ENCODE measurements at regions not wholly inside any gene's neighbourhood (a gene's known extent, or its start where the extent isn't known, plus 50 kb on each side); places are given as distances from the start of the nearest gene placed in this dataset.
"Not testable (repeated sequence)": the region's sequence is repeated elsewhere in the genome, so short reads cannot be mapped to it uniquely, and the experiment has no call there.

DNA sequence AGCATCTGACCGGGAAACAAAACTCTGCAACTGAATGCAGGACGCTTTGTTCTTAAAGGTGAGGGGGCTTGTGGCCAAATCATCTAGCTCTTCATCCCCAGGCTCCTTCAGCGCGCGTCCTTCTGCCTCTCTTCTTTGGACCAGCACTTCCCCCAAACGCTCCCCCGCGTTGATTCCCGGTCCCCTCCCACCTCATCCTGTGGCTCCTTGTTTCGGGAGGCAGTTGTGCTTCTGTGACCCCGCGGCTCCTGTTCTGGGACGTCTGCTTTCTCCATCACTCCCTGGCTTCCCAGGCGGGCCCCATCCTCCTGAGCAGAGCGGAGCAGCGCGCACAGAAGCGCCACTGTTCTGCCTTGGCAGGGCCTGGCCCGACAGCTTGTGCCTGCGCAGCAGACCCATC, 109.7 kb upstream of the ZNG1E start:
- DNase-seq (ENCODE audit: low read depth) = not testable (repeated sequence)

DNA sequence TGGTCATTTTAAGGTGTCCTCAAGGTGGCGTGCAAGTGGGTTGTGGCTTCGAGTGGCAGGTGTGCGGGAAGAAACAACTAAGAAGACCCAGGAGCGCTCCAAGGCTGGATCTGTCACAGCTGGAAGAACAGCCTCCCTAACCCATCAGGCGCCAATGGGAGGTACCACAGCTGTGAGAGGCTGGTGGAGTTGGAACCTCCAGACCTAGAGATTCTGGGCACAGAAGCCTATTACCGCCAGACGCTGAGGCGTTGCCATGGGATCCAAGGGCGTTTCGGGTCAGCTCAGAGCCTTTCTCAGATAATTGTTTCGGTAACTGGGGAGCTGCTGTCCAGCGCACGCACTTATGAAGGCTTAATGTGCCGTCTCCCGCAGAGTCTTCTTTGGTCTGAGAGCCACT, 156.7 kb upstream of the ZNG1E start:
- DNase-seq (ENCODE audit: low read depth) = not testable (repeated sequence)

DNA sequence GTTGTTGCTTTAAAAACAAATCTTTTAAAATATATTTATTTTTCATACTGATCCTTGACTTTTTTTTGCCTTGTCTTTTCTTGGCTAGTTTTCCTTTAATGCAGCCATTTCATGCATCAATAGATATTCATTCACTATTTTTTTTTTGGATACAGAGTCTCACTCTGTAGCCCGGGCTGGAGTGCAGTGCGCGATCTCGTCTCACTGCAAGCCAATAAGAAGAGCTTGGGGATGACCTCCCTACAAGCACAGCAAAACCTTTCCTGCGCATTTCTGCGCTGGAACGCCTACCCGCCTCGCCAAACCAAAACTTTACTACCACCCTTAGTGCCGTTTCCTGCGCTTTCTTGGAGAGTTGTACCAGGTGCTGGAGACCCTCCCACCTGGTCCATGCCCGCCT, 161.3 kb upstream of the ZNG1E start:
- DNase-seq (ENCODE audit: low read depth) = not testable (repeated sequence)

DNA sequence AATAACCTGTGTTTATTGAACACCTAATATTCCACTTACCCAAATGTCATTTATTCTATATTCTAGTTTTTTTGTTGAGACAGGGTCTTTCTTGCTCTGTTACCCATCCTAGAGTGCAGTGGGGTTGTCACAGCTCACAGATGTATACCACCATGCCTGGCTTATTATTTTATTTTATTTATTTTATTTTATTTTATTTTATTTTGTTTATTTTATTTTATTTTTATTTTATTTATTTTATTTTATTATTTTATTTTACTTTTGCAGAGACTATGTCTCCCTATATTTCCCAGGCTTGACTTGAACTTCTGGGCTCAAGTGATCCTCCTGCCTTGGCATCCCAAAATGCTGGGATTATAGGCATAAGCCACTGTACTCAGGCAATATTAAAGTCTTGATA, 167.8 kb upstream of the ZNG1E start:
- not testable (repeated sequence) for DNase-seq (ENCODE audit: low read depth)

DNA sequence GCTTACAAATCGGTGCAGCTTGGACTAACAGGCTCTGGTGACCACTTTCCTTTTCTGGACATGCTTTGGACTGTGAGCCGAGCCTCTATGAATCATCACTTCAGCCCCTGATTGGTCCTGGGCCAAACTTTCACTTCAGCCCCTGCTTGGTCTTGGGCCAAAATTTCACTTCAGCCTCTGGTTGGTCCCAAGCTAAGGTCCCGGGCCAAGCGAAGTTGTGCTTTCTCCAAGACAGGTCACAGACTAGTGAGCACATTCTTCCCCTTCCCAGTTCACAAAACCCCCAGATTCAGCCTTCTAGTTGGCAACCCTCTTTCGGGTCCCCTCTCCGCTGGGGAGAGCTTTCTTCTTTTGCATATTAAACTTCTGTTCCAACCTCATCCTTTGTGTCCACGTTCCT, 171.0 kb upstream of the ZNG1E start:
- not testable (repeated sequence) for DNase-seq (ENCODE audit: low read depth)

DNA sequence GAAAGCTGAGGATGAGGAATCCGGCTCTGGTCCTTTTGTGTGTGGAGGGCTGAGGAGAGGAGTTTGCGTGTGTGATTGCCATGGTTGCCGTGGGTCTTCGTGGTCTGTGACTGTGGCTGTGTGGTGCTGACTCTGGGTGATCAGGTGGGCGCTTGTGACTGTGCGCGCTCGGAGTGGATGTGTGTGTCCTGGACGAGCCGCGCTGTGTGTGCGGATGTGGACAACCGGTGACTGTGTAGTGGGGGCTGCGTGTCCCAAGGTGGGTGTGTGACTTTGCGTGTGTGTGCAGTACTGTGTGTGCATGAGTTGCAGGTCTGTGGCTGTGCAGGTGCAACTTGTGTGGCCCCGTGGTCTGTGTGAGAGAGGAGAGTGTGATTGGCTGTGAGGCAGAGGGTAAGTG, 172.0 kb upstream of the ZNG1E start:
- not testable (repeated sequence) for DNase-seq (ENCODE audit: low read depth)

DNA sequence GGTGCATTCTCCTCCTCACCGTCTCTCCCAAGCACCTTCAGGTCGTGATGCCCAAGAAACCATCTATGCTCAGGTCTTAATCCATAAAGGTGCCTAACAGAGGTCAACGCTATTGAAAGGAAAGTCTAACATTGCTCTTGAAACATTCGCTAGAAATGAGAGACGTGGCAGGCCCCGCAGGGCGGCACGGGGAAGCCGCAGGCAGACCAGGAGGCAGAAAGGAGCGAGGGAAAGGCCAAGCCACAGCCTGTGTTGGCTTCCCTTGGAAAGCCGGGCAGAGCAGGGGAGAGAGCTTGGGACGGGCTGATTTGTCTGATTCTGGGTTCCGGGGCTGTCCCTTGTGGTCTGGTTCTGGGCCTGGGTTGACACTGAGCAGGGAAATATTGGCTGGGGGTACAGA, 192.8 kb upstream of the ZNG1E start:
- DNase-seq (ENCODE audit: low read depth) = not testable (repeated sequence)

DNA sequence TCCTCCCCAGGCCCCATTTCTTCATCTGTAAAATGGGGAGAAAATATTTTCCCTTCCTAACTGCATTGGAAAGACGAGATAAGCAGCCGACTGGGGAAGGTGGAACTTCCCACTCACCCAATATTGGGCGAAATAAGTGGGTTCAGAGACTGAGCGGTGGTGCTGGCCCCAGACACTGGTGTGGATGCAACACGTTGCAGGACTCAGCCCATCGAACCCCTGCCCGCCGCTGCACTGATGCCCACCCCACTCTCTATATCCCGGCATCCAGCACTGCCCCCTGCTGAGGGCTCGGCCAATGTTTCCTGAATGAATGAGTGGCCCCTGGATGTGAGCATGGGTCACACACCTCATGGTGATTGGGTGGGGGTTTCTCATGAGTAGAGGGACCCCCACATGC, 194.4 kb upstream of the ZNG1E start:
- not testable (repeated sequence) for DNase-seq (ENCODE audit: low read depth)

DNA sequence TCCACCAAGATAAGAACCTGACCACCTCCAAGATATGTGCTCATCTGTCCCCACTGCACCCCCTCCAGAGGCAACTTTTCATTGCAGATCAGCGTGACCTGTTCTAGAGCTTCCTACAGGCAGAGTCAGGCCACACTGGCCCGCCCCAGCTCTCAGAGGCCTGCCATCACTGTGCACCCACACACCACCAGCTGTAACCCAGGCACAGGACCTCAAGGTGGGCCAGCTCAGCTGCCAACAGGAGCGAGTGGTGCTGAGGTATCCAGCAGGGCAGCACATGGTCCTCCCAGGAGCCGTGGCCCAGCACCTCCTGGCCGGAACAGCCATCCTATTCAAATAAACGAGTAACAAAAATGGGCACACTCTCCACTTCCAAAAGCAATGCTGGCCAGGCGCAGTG, 189.9 kb upstream of the FOXD4L5 start:
- not testable (repeated sequence) for DNase-seq (ENCODE audit: low read depth)

DNA sequence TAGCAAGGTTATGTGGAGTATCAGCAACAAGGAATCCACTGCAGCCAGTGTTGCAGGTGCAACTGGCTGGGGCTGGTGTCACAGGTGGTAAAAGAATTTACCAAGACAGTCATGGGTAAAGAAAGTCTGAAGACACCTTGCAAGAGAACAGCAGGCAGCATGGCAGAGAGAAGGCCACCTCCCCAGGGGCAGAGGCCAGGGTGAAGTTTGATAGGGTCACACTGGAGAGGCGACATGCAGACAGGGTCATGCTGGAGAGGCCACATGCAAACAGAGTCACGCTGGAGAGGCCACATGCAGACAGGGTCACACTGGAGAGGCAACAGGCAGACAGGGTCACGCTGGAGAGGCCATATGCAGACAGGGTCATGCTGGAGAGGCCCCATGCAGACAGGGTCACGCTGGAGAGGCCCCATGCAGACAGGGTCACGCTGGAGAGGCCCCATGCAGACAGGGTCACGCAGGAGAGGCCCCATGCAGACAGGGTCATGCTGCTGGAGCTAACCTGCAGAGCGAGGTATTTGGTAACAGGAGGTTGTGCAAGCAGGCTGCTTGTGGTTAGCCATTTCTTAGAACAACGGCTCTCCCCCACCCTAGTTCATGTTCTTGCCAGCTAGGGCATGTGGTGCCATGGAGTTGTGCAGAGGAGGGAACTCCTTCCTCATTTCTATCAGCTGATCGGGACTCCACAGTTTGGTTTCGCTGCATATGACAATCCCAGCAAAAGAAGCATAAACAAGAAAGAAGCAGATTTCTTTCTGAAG, 188.2 kb upstream of the FOXD4L5 start:
- DNase-seq (ENCODE audit: low read depth) = not testable (repeated sequence)

DNA sequence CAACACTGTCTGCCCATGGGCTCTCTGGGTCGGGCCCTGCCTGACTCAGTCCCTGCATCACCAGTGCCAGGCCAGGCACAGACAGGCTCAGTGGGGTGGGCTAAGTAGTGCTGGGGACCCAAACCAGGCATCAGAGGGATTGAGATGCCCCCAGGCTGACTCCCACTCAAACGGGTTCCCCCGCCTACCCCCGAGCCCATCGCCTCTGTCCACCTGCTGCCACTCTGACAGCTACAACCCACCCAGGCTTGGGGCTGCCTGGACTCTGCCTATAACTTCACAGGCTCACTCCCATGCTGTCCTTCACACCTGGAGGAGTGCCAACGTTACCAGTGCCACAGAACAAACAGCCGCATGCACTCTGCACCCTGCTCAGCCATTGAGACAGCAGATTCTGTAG, 186.1 kb upstream of the FOXD4L5 start:
- not testable (repeated sequence) for DNase-seq (ENCODE audit: low read depth)

DNA sequence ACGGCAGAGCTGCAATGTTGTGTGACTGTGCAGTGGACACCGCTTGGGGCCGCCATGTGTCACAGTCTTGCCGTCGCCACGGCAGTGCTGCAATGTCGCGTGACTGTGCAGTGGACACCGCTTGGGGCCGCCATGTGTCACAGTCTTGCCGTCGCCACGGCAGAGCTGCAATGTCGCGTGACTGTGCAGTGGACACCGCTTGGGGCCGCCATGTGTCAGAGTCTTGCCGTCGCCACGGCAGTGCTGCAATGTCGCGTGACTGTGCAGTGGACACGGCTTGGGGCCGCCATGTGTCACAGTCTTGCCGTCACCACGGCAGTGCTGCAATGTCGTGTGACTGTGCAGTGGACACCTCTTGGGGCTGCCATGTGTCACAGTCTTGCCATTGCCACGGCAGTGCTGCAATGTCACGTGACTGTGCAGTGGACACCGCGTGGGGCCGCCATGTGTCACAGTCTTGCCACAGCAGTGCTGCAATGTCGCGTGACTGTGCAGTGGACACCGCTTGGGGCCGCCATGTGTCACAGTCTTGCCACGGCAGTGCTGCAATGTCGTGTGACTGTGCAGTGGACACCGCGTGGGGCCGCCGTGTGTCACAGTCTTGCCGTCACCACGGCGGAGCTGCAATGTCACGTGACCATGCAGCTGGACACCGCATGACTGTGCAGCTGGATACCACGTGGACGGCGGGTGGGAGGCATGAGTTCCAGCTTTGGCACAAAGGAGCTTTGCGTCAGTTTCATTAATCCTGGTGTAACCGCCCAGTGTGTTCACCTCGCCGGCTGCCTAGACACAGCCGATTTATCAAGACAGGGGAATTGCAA, 182.1 kb upstream of the FOXD4L5 start:
- not testable (repeated sequence) for DNase-seq (ENCODE audit: low read depth)

DNA sequence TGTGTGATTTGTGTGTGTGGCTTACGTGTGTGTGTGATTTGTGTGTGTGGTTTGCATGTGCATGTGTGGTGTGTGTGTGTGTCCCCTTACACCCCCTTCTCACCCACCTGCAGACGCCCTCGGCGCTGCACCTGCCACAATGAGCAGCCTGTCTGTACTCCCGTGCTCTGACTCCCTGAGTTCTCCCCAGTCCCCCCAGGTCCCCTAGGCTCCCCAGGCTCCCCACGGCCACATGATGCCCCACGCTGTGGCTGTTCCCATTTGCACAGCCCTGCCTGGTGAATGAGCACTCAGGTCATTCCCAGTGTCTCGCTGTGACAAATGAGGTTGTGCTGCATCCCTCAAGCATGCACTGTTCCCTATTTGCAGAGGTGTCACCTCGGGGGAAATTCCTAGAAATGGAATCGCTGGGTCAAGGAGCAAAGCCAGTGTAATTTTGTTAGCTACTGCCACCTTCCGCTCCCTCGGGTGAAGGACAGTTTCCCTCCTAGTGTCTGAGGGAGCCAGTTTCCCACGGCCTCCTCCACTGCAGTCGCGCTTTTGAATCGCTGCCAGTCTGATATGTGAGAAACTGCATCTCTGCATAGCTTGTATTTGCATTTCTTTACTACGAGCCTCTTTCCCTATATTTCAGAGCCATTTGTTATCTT, 180.4 kb upstream of the FOXD4L5 start:
- not testable (repeated sequence) for DNase-seq (ENCODE audit: low read depth)

DNA sequence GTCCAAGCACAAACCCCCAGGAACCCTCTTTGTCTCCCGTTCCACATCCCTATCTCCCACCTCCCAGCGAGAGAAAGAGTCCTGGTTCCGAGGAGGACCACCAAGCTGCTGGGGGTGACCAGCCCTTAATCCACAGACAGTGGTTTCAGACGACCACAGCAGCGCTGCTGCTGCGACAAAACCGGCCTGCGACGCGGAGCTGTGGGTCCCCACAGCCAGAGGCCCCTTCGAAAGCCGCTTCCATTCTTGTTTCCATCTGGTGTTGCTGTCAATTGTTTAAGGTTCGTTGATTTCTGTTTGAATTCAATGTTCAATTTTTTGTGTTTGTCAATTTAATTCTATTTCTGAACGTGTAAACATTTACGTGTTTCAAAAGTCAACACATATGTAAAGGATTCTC, 177.5 kb upstream of the FOXD4L5 start:
- not testable (repeated sequence) for DNase-seq (ENCODE audit: low read depth)

DNA sequence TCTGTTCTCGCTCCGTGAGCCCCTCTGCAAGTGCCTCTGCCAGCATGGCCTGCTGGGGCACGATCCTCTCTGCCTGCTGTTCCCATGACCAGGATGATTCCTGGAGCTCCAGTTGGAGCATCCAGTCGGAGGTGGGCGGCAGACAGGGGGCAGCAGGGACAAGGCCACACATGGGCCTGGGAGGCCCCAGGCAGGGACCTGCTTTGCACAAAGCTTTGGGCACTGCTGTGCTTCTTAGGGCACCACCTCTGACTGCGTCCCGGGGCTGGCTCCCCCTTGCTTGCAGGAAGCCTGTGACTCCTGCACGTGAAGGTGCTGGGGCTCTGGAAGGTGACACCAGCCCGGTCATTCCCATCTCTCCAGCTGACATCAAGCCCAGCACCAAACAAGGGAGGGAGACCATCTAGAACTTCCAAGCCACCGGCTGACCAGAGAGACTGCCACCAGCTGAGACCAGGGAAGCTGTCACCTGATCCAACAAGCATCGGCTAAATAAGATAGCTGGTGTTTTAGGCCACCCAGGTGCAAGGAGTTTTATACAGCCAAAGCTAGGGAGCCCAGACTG, 174.8 kb upstream of the FOXD4L5 start:
- no peak for DNase-seq (ENCODE audit: low read depth)

DNA sequence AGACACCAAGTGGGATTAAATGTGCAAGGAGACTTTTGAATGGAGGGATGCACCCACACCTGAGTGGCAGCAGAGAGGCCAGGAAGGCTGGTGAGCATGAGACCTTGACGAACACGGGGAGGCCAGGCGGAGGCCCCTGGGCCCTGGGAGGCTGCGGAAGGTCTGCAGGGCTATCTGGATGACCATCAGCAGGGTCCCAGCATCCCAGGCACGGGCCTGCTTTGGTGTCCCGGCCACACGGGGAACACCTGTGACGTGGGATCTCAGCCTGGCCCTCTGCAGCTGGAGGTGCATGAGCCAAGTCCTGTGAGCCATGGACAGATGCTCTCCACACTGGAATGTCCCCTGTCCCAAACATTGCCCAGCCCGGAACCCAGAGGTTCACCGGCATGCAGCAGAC, 174.0 kb upstream of the FOXD4L5 start:
- DNase-seq (ENCODE audit: low read depth) = no peak

DNA sequence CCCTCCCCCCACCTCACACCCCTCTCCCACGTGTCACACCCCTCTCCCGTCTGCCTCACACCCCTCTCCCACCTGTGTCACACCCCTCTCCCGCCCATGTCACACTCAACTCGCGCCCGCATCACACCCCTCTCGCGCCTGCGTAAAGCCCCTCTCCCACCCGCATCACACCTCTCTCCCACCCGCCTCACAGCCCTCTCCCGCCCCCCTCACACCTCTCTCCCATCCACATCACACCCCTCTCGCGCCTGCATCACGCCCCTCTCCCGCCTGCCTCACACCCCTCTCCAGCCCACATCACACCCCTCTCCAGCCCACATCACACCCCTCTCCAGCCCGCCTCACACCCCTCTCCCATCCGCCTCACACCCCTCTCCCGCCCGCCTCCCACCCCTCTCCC, 173.5 kb upstream of the FOXD4L5 start:
- DNase-seq (ENCODE audit: low read depth) = no peak

DNA sequence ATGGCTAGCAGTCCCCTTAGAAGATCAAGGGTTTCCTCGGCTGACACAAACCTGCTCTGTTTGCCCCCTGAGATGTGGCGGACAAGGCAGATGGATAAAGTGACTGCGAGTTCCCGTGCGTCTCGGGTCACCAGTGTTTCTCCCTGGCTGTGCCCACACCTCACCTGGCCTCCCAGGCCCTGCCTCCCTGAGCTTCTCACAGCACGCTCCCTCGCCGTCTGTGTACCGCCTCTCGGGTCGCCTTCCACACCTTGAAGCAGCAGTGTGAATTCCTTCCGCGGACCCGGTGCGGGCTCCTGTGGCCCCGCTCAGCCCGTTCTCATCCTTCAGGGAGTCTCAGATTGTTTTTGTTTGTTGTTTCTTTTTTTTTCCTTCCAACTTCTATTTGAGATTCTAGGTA, 172.0 kb upstream of the FOXD4L5 start:
- DNase-seq (ENCODE audit: low read depth) = not testable (repeated sequence)

DNA sequence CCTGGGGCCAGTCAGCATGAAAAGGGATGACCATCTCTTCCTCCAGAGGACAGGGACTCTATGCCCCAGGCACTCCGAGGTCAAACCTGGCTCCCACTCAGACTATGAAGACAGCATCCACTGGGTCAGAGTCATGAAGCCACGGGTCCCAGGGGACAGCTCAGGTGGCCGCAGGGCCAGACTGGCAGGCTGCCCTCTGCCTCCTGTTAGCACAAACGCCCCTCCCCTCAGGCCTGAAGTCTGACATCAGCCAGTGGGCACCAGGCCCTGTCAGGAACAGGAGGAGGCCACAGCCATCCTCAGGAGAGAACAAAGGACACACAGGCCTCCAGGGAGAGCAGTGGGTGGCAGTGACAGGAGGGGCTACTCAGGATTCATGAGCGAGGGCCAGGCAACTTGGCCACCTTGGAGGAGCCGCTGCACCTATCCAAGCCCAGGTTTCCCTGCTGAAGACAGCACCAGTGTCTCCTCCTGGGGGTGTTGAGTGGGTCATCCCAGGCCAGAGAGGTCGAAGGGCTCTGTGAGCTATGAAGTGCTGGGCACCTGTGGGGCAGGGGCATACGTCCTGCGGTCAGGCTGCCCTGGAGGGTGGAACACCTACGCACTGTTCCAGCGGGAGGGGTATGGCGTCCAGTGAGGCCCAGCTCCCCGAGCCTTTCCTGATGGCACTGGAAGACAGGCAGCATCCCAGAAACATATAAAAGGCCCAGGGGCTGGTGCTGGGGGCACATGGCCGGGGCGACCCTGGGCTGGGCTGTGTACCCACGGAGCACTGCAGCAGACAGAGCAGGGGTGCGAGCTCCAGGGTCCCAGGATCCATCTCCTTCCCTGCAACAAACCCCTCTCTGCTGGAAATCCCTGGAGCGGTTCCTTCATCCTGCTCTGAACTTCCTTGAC, 171.0 kb upstream of the FOXD4L5 start:
- not testable (repeated sequence) for DNase-seq (ENCODE audit: low read depth)

DNA sequence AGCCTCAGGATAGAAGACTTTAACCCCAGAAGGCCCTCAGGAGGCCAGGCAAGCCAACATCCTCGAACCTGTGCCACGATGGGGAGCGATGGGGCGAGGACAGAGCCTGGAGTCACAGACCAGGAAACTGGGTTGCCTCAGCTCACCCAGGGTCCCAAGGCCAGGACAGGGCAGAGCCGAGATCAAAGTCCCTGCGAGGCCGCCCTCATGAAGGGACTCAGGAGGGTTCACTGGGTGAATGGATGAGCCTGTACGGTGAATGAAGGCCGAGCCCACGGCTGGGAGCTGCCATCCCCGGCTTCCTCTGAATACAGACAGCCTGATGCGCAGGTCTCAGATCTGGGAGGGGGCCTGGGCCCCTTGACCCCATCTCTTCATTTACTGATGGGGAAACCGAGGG, 170.1 kb upstream of the FOXD4L5 start:
- DNase-seq (ENCODE audit: low read depth) = not testable (repeated sequence)

DNA sequence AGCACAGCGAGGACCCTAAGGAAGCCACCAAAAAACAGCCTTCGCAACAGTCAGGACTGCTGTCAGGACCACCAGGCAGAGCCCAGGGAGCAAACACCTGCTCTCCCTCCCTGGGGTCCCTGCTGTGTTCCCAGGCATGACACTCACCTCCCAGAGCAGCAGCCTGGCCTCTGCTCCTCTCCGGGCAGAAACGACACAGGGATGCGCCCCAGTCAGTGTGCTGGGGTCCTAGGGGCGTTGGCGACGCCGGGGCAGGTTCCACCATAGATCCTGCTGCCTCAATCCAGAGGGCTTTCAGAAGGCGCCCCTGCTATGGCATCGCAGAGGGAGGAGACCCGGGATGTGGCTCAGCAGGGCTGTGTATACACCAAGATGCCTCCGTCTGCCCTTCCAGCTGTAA, 169.7 kb upstream of the FOXD4L5 start:
- DNase-seq (ENCODE audit: low read depth) = not testable (repeated sequence)

All from stromal cell of bone marrow (primary cell).